M059J (cell line): ENCODE measurements at regions not wholly inside any gene's neighbourhood (a gene's known extent, or its start where the extent isn't known, plus 50 kb on each side); places are given as distances from the start of the nearest gene placed in this dataset.

ENCODE experiments used
- DNase-seq: peaks from one replicate; pipeline ENCODE4 v3.0.0-alpha.2; 2012; ENCODE audit warnings: low read depth

GRCh38 chr21:16180614-16181013 lies 450.8 kb downstream of the USP25 start:
- DNase-seq: no peak

- DNase-seq: no peak
Observed at GRCh38 chr21:16181018-16181417, 451.2 kb downstream of the USP25 start.

DNA sequence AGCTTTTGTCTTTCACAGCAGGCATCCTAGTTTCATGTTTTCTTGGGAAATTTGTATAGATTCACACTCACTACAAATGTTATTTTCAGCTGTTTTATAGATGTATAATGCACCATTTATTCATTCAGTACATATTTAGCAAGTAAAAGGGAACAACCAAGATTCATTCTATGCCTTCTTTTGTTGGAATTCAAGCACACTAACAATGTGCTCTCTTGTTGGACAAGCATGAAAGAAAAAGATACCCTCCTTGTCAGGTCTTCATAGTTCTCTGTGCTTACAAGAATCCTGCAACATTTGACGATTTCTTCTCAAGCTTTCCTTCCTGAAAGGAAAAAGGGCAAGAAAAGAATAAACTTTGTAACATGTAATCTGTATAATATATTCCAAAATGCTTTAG lies 456.0 kb downstream of the USP25 start:
- no peak for DNase-seq

GRCh38 chr21:16186742-16187141 lies 457.0 kb downstream of the USP25 start:
- peak; percentile 14 for DNase-seq

- DNase-seq: no peak
Observed at GRCh38 chr21:16187603-16188301, 458.0 kb downstream of the USP25 start.

GRCh38 chr21:16192902-16193301 lies 463.1 kb downstream of the USP25 start:
- DNase-seq: peak; percentile 71

DNA sequence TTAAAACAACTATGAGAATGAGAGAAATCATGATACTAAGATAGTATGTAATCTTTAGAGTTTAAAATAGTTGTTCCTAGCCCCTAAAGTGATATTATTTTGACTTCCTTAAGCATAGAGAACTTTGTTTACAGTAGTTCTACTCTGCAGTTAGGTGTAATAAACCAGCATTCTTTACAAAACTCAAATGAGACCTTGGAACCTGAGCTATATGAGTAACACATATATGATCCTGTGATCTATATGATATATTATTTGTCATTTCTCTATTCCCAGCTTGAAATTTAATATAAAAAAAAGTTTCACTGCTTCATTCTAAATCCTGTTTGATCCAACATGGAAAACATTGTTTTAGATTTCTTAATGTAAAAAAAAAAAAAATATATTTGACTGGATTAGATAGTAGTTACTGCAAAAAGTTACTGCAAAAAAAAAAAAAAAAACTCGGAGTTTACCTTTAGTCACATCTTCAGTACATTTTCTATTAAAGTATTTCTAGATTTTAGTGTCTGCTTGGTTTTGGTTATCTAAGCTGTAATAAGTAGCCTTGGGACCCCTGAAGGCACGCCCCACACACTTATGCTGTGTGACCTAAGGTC lies 463.8 kb downstream of the USP25 start:
- DNase-seq: no peak

- DNase-seq: peak; percentile 78
Observed at GRCh38 chr21:16194095-16194787, 464.5 kb downstream of the USP25 start.

- peak; percentile 54 for DNase-seq
Observed at GRCh38 chr21:16194788-16195537, 465.2 kb downstream of the USP25 start.

DNA sequence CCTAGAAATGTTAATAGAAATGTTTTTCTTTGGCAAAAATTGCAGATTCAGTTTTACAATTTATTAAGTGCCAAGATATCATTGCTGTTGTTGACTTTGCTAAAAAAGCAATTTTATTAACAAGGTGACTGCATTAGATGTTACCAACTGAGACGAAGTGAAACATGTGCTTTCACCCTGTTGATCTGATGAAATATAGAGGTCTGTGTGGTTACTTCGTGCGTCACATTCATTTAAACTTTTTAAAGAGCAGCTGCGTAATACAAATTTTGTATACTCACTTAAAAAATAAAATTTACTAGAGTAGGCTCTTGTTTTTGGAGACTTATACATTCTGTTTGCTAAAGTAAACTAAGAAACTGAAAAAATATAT lies 465.7 kb downstream of the USP25 start:
- peak; percentile 51 for DNase-seq

DNA sequence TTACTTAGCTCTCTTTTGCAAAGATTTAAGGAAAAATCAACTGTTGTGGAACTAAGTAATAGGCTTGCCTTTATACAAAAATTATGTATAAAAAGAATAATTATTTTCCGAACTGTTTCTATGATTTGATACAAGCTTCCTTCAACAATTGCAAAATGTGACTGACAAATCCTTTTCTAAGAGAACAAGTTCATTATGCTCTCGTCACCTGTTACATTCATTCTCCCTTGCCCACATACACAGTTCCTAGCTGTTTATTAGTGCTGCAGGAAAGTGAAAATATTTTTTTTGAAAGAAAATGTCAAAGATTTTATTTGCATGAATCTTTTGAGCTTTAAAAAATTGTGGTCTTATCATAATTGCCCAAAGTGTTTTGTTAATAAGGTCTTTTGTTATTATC lies 466.2 kb downstream of the USP25 start:
- DNase-seq: peak; percentile 35

DNA sequence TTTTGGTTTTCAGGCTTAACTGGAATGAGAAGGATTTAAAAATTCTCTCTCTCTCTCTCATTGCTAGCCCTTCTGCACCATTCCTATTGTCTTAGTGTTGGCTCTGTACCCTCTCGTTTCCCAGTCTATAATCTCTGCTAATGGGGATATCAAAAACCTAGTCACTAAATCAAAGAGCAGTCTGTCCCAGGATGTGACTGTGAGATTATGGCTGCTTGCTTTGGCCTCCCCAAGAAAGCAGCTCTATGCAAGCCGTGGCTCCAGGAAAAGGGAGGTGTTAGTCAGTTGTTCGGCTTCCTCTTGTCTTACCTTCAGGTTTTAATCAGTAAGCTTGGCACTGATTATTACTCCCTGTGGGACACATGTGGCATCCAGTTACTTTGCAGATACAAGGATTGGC lies 468.8 kb downstream of the USP25 start:
- no peak for DNase-seq

DNA sequence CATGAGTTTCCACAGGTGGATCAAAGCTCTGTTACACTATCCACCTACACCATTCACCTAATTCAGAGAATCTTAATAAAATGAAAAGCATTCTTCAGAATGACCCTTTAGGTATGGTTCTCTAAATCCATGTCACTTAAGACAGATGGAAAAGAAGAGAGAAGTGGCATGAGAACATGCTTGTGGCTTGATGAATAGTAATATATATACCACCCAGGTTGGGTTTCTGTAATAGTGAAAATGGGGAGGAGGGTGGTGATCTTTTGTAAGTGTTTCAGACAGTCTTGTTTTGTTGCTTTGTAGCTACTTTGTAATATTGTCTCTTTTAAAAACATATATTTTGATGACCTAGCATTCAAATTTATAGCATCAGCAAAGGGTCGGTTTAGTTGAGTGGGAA lies 469.8 kb downstream of the USP25 start:
- DNase-seq: no peak

DNA sequence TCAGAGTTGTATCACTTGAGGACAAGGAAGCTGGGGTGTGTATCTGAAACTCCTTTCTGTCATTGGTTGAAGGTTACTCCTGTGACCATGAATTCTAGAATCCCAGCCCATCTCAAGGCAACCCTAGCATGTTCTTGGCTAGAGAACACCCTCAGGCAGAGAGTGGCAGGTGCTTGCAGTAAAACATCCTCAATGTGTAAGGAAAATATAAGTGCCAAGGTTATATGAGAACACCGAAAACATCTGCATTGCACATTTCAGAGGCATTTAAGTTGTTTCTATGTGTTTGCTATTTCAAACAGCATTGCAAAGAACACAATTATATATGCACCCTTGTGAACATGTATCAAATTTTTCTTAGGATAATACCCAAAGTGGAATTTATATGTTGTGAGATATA lies 471.9 kb downstream of the USP25 start:
- DNase-seq: no peak

DNA sequence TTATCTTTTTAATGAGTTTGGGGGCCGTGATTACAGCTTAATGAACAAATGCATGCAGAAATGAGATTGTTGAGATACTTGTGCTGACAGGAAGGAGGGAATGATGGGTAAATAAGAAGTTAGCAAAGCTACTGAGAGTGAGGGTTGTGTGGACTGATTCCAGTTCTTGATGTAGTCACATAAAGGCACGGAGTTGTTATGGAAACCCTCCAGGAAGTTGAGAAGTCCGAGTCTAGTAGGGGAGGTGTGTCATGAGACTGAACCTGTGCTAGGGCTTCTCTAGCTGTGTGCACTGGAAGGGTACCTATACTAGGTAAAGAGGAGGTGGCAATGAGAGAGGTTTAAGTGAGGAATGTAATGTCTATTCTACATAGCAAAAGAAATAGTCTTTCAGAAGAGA lies 475.7 kb downstream of the USP25 start:
- peak; percentile 22 for DNase-seq

DNA sequence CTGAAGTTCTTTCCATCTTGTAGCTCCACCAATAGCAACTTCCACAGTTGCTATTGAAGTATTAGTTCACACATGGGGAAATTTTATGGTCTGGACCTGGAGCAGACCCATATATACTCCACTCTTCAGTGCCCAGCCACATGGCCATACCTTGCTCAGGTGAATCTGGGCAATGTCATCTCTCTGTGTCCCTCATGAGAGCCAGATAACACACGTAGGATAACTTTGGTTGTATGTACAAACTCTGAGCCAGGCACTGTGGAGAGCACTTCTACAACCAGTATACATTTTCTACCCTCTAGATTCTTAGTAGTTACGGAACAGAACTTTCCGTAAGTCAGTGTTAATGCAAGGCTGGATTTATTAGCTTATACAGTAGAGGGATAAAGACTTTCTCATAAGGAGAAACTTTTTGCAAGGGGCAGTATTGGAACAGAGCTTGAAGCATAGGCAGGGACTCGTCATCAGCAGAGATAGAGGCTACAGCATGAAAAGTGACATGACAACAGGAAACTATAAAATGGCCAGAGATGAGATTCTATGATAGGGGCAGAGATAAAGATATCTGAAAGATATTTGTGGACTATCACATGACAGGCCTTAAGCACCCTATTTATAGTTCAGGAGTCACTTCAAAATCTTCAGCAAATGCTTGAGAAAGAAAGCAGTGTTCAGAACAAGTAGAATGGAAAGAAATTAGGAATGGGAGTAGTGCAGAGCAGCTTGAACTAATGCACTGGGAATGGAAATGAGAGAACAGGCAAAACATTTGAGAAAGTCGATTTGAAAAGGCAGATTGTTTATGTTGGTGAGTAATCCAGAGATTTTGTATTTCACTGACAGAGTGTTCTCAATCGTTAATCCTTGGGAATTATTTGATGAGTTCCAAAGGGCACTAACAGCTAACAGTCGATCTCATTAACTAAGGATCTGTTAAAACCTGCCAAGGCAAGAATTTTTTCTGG lies 481.8 kb downstream of the USP25 start:
- DNase-seq: peak; percentile 29

DNA sequence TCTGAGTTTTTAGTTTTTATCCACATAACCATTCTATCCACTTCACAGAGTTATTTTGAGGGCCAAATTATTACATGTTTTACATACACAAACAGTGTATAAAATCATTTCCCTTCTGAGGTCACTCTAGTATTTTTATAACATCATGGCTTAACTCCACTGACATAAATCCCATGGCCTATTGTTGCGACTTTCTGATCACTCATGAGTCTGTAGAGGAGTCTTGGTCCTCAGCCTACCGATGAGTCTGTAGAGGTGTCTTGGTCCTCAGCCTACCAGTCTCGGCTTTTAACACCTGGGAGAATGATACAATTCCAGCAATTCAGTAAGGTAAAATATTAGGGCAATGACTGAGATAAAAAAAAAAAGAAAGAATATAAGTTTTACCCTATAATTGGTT lies 483.7 kb downstream of the USP25 start:
- no peak for DNase-seq

- no peak for DNase-seq
Observed at GRCh38 chr21:16215193-16215592, 485.4 kb downstream of the USP25 start.

GRCh38 chr21:16215663-16216183 lies 485.9 kb downstream of the USP25 start:
- DNase-seq: no peak

GRCh38 chr21:16216288-16216962 lies 486.6 kb downstream of the USP25 start:
- no peak for DNase-seq
